ENCODE measurements at regions not wholly inside any gene's neighbourhood (a gene's known extent, or its start where the extent isn't known, plus 50 kb on each side); places are given as distances from the start of the nearest gene placed in this dataset.

- Histone ChIP-seq H3K9me3 (ENCODE audit: control insufficient read depth in 2 of 3, insufficient read depth in 1 of 3, low read length in 3 of 3) (no peaks in the 10 kb centered on the region), H3K27ac (ENCODE audit: low read depth in 2 of 2, low read length in 2 of 2) (no peak overlapping the region), H3K9ac (ENCODE audit: low read length in 3 of 3) (no peak overlapping the region), H3K4me1 (ENCODE audit: control insufficient read depth in 2 of 3, insufficient read depth in 2 of 3, low read depth in 1 of 3, low read length in 3 of 3) (no peaks in the 10 kb centered on the region), H3K36me3 (ENCODE audit: control insufficient read depth in 2 of 3, insufficient read depth in 3 of 3, low read length in 3 of 3) (no peaks in the 10 kb centered on the region), H3K27me3 (ENCODE audit: control insufficient read depth, insufficient read depth, low read length) (no peaks in the 10 kb centered on the region), H3K4me3 (ENCODE audit: low read length in 3 of 3) (no peak overlapping the region)
- TF ChIP-seq, protein P1, sequence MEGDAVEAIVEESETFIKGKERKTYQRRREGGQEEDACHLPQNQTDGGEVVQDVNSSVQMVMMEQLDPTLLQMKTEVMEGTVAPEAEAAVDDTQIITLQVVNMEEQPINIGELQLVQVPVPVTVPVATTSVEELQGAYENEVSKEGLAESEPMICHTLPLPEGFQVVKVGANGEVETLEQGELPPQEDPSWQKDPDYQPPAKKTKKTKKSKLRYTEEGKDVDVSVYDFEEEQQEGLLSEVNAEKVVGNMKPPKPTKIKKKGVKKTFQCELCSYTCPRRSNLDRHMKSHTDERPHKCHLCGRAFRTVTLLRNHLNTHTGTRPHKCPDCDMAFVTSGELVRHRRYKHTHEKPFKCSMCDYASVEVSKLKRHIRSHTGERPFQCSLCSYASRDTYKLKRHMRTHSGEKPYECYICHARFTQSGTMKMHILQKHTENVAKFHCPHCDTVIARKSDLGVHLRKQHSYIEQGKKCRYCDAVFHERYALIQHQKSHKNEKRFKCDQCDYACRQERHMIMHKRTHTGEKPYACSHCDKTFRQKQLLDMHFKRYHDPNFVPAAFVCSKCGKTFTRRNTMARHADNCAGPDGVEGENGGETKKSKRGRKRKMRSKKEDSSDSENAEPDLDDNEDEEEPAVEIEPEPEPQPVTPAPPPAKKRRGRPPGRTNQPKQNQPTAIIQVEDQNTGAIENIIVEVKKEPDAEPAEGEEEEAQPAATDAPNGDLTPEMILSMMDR (IDR thresholded peaks at IDR 0.05; ENCODE audit: borderline replicate concordance, extremely low read depth, insufficient read depth), result no peak
- intact Hi-C loops (cut with DNase I), result no loop called here
- no peak for FAIRE-seq
- DNase-seq, result no peak
These were observed 111.5 kb upstream of the WSCD2 start for GRCh38 chr12:108017472-108018057.

DNA sequence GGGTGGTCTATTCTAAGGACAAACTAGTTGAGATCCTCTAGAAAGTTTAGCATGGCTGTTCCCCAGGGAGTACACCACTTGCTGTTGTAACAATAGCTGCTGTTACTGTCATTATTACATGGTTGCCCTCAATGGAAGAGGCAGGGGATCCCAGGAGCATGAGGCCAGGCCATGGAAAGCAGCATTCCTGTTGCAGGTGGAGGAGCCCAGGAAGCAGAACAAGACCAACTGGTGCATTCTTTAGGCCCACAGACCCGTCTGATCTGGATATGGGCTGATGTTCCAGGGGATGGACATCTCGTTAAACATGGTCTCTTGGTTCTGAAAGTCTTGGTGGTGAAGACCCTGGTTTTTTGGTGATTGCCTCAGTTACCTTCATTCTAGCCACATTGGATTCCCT is 109.2 kb upstream of the WSCD2 start:
- TF ChIP-seq, protein P1 (IDR thresholded peaks at IDR 0.05; ENCODE audit: borderline replicate concordance, extremely low read depth, insufficient read depth), result no peak
- Histone ChIP-seq H3K36me3 (ENCODE audit: control insufficient read depth in 2 of 3, insufficient read depth in 3 of 3, low read length in 3 of 3) (no peaks in the 10 kb centered on the region), H3K9me3 (ENCODE audit: control insufficient read depth in 2 of 3, insufficient read depth in 1 of 3, low read length in 3 of 3) (no peaks in the 10 kb centered on the region), H3K27me3 (ENCODE audit: control insufficient read depth, insufficient read depth, low read length) (no peaks in the 10 kb centered on the region), H3K4me1 (ENCODE audit: control insufficient read depth in 2 of 3, insufficient read depth in 2 of 3, low read depth in 1 of 3, low read length in 3 of 3) (no peaks in the 10 kb centered on the region), H3K9ac (ENCODE audit: low read length in 3 of 3) (no peak overlapping the region), H3K27ac (ENCODE audit: low read depth in 2 of 2, low read length in 2 of 2) (no peak overlapping the region), H3K4me3 (ENCODE audit: low read length in 3 of 3) (no peak overlapping the region)
- intact Hi-C loops (cut with DNase I), result no loop called here
- FAIRE-seq (no peak), DNase-seq (no peak)

GRCh38 chr12:108021141-108021540 is 107.9 kb upstream of the WSCD2 start:
- FAIRE-seq (no peak), DNase-seq (no peak)
- intact Hi-C loops (cut with DNase I), result no loop called here
- Histone ChIP-seq H3K9ac (ENCODE audit: low read length in 3 of 3) (no peak overlapping the region), H3K4me3 (ENCODE audit: low read length in 3 of 3) (no peak overlapping the region), H3K9me3 (ENCODE audit: control insufficient read depth in 2 of 3, insufficient read depth in 1 of 3, low read length in 3 of 3) (no peaks in the 10 kb centered on the region), H3K4me1 (ENCODE audit: control insufficient read depth in 2 of 3, insufficient read depth in 2 of 3, low read depth in 1 of 3, low read length in 3 of 3) (no peaks in the 10 kb centered on the region), H3K36me3 (ENCODE audit: control insufficient read depth in 2 of 3, insufficient read depth in 3 of 3, low read length in 3 of 3) (no peaks in the 10 kb centered on the region), H3K27ac (ENCODE audit: low read depth in 2 of 2, low read length in 2 of 2) (no peak overlapping the region), H3K27me3 (ENCODE audit: control insufficient read depth, insufficient read depth, low read length) (no peaks in the 10 kb centered on the region)
- TF ChIP-seq, protein P1 (IDR thresholded peaks at IDR 0.05; ENCODE audit: borderline replicate concordance, extremely low read depth, insufficient read depth), result no peak

GRCh38 chr12:108021949-108022522 is 107.1 kb upstream of the WSCD2 start:
- H3K4me3 ChIP-seq (ENCODE audit: low read length in 3 of 3), result no peak overlapping the region
- no peaks in the 10 kb centered on the region for H3K4me1 ChIP-seq (ENCODE audit: control insufficient read depth in 2 of 3, insufficient read depth in 2 of 3, low read depth in 1 of 3, low read length in 3 of 3)
- no peaks in the 10 kb centered on the region for H3K36me3 ChIP-seq (ENCODE audit: control insufficient read depth in 2 of 3, insufficient read depth in 3 of 3, low read length in 3 of 3)
- intact Hi-C loops (cut with DNase I), result no loop called here
- H3K9me3 ChIP-seq (ENCODE audit: control insufficient read depth in 2 of 3, insufficient read depth in 1 of 3, low read length in 3 of 3), result no peaks in the 10 kb centered on the region
- DNase-seq (no peak), FAIRE-seq (no peak)
- H3K27me3 ChIP-seq (ENCODE audit: control insufficient read depth, insufficient read depth, low read length), result no peaks in the 10 kb centered on the region
- TF ChIP-seq, protein P1 (IDR thresholded peaks at IDR 0.05; ENCODE audit: borderline replicate concordance, extremely low read depth, insufficient read depth), result no peak
- no peak overlapping the region for H3K27ac ChIP-seq (ENCODE audit: low read depth in 2 of 2, low read length in 2 of 2)
- H3K9ac ChIP-seq (ENCODE audit: low read length in 3 of 3), result no peak overlapping the region

All from kidney (tissue), 13 donors.